ENCODE measurements at regions not wholly inside any gene's neighbourhood (a gene's known extent, or its start where the extent isn't known, plus 50 kb on each side); places are given as distances from the start of the nearest gene placed in this dataset.

GRCh38 chr2:221042926-221043325 lies 529.2 kb downstream of the EPHA4 start:
- DNase-seq = no peak

- DNase-seq = no peak
Measured at GRCh38 chr2:221044781-221045180, 527.3 kb downstream of the EPHA4 start.

GRCh38 chr2:221050020-221050795 lies 521.9 kb downstream of the EPHA4 start:
- DNase-seq = no peak

- no peak for DNase-seq
Measured at GRCh38 chr2:221051162-221051561, 520.9 kb downstream of the EPHA4 start.

- DNase-seq = no peak
Measured at GRCh38 chr2:221060376-221060775, 511.7 kb downstream of the EPHA4 start.

GRCh38 chr2:221063568-221063967 lies 508.5 kb downstream of the EPHA4 start:
- no peak for DNase-seq

- DNase-seq = no peak
Measured at GRCh38 chr2:221064058-221064854, 507.8 kb downstream of the EPHA4 start.

- no peak for DNase-seq
Measured at GRCh38 chr2:221064880-221065279, 507.2 kb downstream of the EPHA4 start.

GRCh38 chr2:221068123-221068522 lies 504.0 kb downstream of the EPHA4 start:
- no peak for DNase-seq

GRCh38 chr2:221070106-221070505 lies 502.0 kb downstream of the EPHA4 start:
- DNase-seq = no peak

GRCh38 chr2:221073326-221074049 lies 498.6 kb downstream of the EPHA4 start:
- no peak for DNase-seq

- DNase-seq = no peak
Measured at GRCh38 chr2:221074238-221074637, 497.9 kb downstream of the EPHA4 start.

- DNase-seq = no peak
Measured at GRCh38 chr2:221075203-221075602, 496.9 kb downstream of the EPHA4 start.

- DNase-seq = no peak
Measured at GRCh38 chr2:221077251-221077650, 494.9 kb downstream of the EPHA4 start.

- no peak for DNase-seq
Measured at GRCh38 chr2:221077799-221078198, 494.3 kb downstream of the EPHA4 start.

- no peak for DNase-seq
Measured at GRCh38 chr2:221085341-221085900, 486.7 kb downstream of the EPHA4 start.

GRCh38 chr2:221085936-221086335 lies 486.2 kb downstream of the EPHA4 start:
- DNase-seq = no peak

- DNase-seq = no peak
Measured at GRCh38 chr2:221087779-221088178, 484.3 kb downstream of the EPHA4 start.

GRCh38 chr2:221088506-221088905 lies 483.6 kb downstream of the EPHA4 start:
- DNase-seq = no peak

- no peak for DNase-seq
Measured at GRCh38 chr2:221095356-221095755, 476.7 kb downstream of the EPHA4 start.

- no peak for DNase-seq
Measured at GRCh38 chr2:221096706-221097567, 475.2 kb downstream of the EPHA4 start.

- DNase-seq = no peak
Measured at GRCh38 chr2:221097568-221097915, 474.6 kb downstream of the EPHA4 start.

Measured in inflammatory macrophage treated with lipopolysaccharide for 4 hours (primary cell).